NCI-H69 (cell line): ENCODE measurements at regions not wholly inside any gene's neighbourhood (a gene's known extent, or its start where the extent isn't known, plus 50 kb on each side); places are given as distances from the start of the nearest gene placed in this dataset.
"Not testable (repeated sequence)": the region's sequence is repeated elsewhere in the genome, so short reads cannot be mapped to it uniquely, and the experiment has no call there.

Source experiments
- DNase-seq: peaks from one replicate; lab custom pipeline; 2025; lab: John Stamatoyannopoulos, UW

DNA sequence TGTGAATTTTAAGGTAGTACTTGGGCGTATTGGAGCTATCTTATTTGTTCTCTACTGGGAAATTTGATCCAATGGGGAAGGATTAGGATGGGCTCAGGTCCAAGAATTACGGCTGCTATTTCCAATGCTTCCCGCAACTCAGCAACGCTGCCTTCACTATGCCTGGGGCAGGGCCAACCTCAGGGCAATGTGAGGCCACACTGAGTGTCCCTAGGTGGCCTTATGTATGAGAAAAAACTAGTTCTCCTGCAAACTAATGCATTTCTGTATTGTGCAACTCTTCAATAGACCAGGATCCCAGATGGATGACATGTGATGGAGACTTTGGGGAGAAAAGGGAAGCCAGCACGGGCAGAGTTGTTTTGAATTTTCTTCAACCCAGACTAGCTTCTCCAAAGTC, 168.1 kb downstream of the DUSP10 start:
- DNase-seq, result peak; percentile 9

DNA sequence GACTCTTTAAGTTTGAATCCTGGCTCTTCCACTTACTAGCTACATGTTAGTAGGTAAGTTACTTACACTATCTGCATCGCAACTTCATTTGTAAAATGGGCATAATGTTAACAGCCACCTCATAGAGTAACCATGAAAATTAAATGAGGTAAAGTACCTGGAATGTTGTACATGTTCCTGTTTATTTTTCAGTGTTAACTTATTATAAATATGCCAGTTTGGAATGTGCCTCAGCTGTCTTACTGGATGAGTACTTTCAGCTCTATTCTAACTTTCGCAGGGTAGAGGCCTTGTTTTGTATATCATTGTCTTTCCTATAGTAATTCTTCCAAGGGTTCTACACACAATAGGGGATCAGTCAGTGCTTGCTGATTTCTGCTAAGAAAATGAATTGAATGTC, 167.4 kb downstream of the DUSP10 start:
- DNase-seq, result no peak

DNA sequence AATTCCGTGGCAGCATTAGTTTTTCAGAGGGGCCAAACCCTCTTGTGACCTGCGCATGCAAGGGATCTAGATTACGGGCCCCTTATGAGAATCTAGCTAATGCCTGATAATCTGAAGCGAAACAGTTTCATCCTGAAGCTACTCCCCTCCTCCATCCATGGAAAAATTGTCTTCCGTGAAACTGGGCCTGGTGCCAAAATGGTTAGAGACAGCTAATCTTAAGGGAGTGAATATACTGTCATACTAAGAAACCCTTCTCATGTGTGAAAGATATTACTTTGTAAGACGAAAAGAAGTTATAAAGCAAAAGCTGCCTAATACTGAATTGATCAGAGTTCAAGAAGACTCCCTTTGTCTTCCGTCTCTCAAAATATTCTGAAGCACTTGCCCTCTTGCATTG, 166.3 kb downstream of the DUSP10 start:
- peak; percentile 49 for DNase-seq

DNA sequence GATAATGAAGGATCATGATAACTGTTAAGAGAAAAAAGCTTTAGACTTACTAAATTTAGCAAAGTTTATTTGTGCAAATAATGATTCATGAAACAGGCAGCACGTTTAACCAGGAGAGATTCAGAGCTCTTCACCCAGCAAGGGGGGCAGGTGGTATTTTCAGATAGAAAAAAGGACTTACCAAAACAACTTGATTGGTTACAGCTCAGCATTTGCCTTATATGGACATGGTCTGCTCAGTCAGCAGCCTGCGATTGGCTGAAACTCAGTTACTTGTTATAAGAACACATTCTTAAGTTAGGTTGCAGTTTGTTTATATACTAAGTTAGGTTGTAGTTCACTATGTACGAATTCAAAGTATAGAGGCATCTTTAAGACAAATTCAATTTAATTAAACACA, 165.6 kb downstream of the DUSP10 start:
- no peak for DNase-seq

DNA sequence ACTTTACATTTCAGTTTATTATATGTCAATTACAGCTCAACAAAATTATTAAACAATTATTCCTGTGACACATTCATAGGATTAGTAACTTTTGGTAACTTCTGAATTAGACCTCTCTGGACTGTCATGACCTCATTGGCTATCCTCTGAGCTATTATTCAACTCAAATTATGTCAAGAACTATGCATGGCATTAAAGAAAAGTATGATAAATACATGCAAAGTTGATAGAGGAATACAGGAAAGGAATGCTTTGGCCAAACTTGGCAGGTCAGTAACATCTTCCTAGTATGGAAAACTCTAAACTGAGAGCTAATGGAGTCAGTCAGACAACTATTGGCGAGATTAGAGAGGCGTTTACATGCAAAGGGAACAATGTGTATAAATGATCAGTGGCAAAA, 158.4 kb downstream of the DUSP10 start:
- no peak for DNase-seq

DNA sequence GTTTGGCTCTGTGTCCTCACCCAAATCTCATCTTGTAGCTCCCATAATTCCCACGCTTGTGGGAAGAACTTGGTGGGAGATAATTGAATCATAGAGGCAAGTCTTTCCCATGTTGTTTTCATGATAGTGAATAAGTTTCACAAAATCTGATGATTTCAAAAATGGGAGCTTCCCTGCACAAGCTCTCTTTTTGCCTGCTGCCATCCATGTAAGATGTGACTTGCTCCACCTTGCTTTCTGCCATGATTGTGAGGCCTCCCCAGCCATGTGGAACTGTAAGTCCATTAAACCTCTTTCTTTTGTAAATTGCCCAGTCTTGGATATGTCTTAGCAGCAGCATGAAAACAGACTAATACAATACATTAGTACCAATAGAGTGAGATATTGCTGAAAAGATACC, 154.9 kb downstream of the DUSP10 start:
- not testable (repeated sequence) for DNase-seq

- not testable (repeated sequence) for DNase-seq
Observed at GRCh38 chr1:221591250-221591649, 150.6 kb downstream of the DUSP10 start.

DNA sequence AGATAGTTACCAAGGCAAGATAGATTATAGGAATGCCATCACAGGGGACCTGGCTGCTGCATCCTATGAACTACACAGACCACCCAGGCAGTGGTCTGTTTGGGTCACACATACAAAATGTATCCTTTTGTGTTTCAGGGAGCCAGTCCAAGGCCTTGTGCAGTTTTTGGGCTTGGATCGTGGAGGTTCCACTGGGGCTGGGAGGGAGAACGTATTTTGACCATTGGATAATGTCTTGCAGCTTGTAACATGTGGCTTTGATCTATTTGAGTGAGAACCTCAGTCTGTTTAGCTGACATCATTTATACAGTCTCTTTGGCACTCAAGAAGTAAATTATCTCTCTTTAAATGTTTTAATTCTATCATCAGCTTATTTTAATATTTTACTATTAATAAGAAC, 147.3 kb downstream of the DUSP10 start:
- no peak for DNase-seq

GRCh38 chr1:221598122-221598521, 143.8 kb downstream of the DUSP10 start:
- DNase-seq, result no peak

GRCh38 chr1:221601166-221601565, 140.7 kb downstream of the DUSP10 start:
- DNase-seq, result no peak

GRCh38 chr1:221602830-221603229, 139.1 kb downstream of the DUSP10 start:
- no peak for DNase-seq

DNA sequence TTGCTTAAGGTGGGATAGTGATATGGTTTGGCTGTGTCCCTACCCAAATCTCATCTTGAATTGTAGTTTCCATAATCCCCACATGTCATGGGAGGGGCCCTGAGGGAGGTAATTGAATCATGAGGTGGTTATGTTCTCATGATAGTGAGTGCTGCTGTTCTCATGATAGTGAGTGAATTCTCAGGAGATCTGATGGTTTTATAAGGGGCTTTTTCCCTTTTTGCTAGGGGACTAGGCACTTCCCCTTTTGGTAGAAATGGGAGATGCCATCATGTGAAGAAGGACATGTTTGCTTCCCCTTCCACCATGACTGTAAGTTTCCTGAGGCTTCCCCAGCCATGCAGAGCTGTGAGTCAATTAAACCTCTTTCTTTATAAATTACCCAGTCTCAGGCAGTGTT, 137.5 kb downstream of the DUSP10 start:
- not testable (repeated sequence) for DNase-seq

- no peak for DNase-seq
Observed at GRCh38 chr1:221604948-221605347, 136.9 kb downstream of the DUSP10 start.

- DNase-seq, result peak; percentile 17
Observed at GRCh38 chr1:221605569-221605968, 136.3 kb downstream of the DUSP10 start.

- peak; percentile 29 for DNase-seq
Observed at GRCh38 chr1:221606256-221606655, 135.6 kb downstream of the DUSP10 start.

GRCh38 chr1:221608835-221609320, 133.0 kb downstream of the DUSP10 start:
- DNase-seq, result no peak

GRCh38 chr1:221611656-221612046, 130.2 kb downstream of the DUSP10 start:
- DNase-seq, result peak; percentile 93

GRCh38 chr1:221612047-221612777, 129.7 kb downstream of the DUSP10 start:
- peak; percentile 98 for DNase-seq

DNA sequence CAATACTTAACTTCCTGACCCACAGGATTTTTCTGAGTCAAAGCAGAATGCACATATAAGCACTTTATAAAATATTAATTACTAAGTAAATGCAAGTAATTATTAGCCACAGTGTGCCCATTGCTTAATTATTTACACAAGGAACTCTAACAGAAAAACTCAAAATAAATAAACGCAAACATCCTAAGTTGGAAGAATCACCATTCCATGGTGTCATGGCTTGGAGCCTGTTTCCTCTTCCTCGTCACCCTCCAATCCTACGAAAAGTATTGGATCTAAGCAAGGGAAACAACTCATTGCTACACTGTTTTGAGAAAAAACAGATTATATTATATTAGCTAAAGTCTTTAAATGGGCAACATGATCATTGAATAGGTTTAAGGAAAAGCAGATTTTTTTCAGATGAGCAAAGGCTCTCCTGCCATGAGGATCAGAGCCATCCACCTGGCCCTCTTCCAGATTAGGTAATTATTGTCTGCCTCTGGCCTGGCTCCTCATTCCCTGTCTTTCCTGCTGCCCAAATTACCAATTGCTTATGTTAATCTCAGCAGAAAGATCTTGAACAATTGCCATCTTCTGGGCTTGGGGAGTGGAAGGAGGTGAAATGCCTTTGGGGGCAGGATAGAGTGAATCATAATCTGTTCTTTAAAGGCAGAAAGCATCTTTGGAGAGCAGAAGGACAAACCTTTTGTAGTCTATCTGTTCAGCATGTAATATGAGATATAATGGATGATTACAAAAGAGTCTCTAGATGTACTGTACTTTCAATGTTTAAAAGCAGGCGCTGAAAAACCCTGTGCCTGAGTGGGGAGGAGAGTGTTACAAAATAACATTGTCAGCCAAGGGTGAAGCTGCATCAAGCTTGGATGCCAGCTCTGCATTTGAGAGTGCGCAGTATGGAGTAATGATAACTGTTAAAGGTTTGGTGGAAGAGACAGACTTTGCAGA, 121.2 kb downstream of the DUSP10 start:
- DNase-seq, result peak; percentile 91

GRCh38 chr1:221621683-221622082, 120.2 kb downstream of the DUSP10 start:
- DNase-seq, result no peak

- DNase-seq, result no peak
Observed at GRCh38 chr1:221622389-221622788, 119.5 kb downstream of the DUSP10 start.

- DNase-seq, result no peak
Observed at GRCh38 chr1:221625026-221625425, 116.9 kb downstream of the DUSP10 start.

DNA sequence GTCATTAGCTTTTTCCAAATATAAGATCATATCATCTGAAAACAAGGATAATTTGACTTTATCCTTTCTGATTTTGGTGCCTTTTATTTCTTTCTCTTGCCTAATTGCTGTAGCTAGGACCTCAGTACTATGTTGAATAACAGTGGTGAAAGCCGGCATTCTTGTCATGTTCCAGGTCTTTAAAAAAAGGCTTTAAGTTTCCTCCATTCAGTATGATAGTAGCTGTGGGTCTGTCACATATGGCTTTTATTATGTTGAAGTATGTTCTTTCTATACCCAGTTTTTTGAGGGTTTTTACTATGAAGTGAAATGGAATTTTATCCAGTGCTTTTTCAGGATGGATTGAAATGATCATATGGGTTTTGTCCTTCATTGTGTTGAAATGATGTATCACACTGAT, 115.8 kb downstream of the DUSP10 start:
- DNase-seq, result no peak
